ENCODE measurements at regions not wholly inside any gene's neighbourhood (a gene's known extent, or its start where the extent isn't known, plus 50 kb on each side); places are given as distances from the start of the nearest gene placed in this dataset.

DNA sequence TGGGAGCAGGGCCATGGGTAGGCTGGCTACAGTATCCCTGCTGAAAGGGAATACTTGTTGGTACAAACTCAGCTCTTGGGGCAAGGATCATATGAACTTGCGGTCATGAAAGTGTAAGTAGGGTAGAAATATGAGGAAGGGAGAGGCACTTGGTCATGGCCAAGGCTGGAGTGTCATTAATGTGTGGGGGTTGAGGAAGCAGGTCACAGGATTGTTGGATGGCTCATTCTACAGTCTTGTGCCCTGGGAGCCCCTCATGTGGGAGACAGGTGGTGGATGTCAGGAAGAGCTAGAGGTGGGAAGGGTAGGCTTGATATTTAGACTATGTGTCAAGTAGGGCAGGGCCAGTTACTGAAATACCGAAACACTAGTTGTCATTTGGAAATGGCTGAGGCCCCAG is 95.5 kb downstream of the RRM1 start:
- H3K27ac ChIP-seq, result no peak overlapping the region
- no peak for DNase-seq
- in situ Hi-C loops (cut with HindIII; ENCODE audit: low pct_ligation_motif_present, low sequenced_read_pairs), result no loop called here
- no peaks in the 10 kb centered on the region for H3K27me3 ChIP-seq (replicated peaks)
- H3K4me3 ChIP-seq (ENCODE audit: low read depth, low read length), result no peak overlapping the region
- no peak for TF ChIP-seq CTCF (IDR thresholded peaks at IDR 0.05; ENCODE audit: low read depth, low read length, missing control alignments)
- H3K36me3 ChIP-seq (replicated peaks), result no peaks in the 10 kb centered on the region
